Progenitor cell of endocrine pancreas (in vitro differentiated cells): ENCODE measurements at regions not wholly inside any gene's neighbourhood (a gene's known extent, or its start where the extent isn't known, plus 50 kb on each side); places are given as distances from the start of the nearest gene placed in this dataset.

ENCODE experiments used
- DNase-seq: peaks from one replicate; pipeline ENCODE4 v3.0.0; 2021; ENCODE audit warnings: low spot score; ENCODE audit not compliant: unreplicated experiment
- H3K27ac Mint-ChIP-seq: 2 replicates; pipeline ENCODE4 v1.8.0; 2021; ENCODE audit warnings: mild to moderate bottlenecking, moderate library complexity, mixed read lengths
- H3K27me3 Mint-ChIP-seq: 2 replicates; pipeline ENCODE4 v1.8.0; 2021; ENCODE audit warnings: mixed read lengths
- H3K36me3 Mint-ChIP-seq: 2 replicates; pipeline ENCODE4 v1.8.0; 2022; ENCODE audit warnings: mixed read lengths; ENCODE audit not compliant: insufficient read depth
- H3K4me1 Mint-ChIP-seq: 2 replicates; pipeline ENCODE4 v1.8.0; 2021; ENCODE audit warnings: low read depth, mixed read lengths
- H3K4me3 Mint-ChIP-seq: 2 replicates; pipeline ENCODE4 v1.8.0; 2021; ENCODE audit warnings: low read depth, mild to moderate bottlenecking, moderate library complexity, mixed read lengths
- H3K9me3 Mint-ChIP-seq: 2 replicates; pipeline ENCODE4 v1.8.0; 2021; ENCODE audit warnings: low read depth, mixed read lengths
- CTCF ChIP-seq: fragments of 200-600 bp; sonication (generic); IDR thresholded peaks from one replicate; pipeline ENCODE4 v1.5.0; 2021; ENCODE audit warnings: antibody characterized with exemption, mild to moderate bottlenecking; ENCODE audit not compliant: unreplicated experiment

GRCh38 chr22:49638788-49639187 is 188.9 kb downstream of the BRD1 start:
- H3K4me3 Mint-ChIP-seq = no peak overlapping the region
- H3K9me3 Mint-ChIP-seq = no peaks in the 10 kb centered on the region
- peaks cover 9% of the 10 kb centered on the region for H3K27me3 Mint-ChIP-seq
- no peak for TF ChIP-seq CTCF
- no peak for DNase-seq
- H3K36me3 Mint-ChIP-seq = no peaks in the 10 kb centered on the region
- H3K27ac Mint-ChIP-seq = no peak overlapping the region
- H3K4me1 Mint-ChIP-seq = no peaks in the 10 kb centered on the region

- no peaks in the 10 kb centered on the region for H3K36me3 Mint-ChIP-seq
- TF ChIP-seq CTCF = no peak
- peaks cover 9% of the 10 kb centered on the region for H3K27me3 Mint-ChIP-seq
- no peak overlapping the region for H3K4me3 Mint-ChIP-seq
- H3K27ac Mint-ChIP-seq = no peak overlapping the region
- H3K4me1 Mint-ChIP-seq = no peaks in the 10 kb centered on the region
- no peak for DNase-seq
- no peaks in the 10 kb centered on the region for H3K9me3 Mint-ChIP-seq
These were observed 189.7 kb downstream of the BRD1 start for GRCh38 chr22:49638001-49638400.

GRCh38 chr22:49637255-49637760 is 190.4 kb downstream of the BRD1 start:
- no peaks in the 10 kb centered on the region for H3K4me1 Mint-ChIP-seq
- no peak for DNase-seq
- H3K9me3 Mint-ChIP-seq = no peaks in the 10 kb centered on the region
- no peak for TF ChIP-seq CTCF
- no peak overlapping the region for H3K4me3 Mint-ChIP-seq
- H3K27ac Mint-ChIP-seq = no peak overlapping the region
- peaks cover 9% of the 10 kb centered on the region for H3K27me3 Mint-ChIP-seq
- no peaks in the 10 kb centered on the region for H3K36me3 Mint-ChIP-seq

GRCh38 chr22:49636649-49637048 is 191.0 kb downstream of the BRD1 start:
- Mint-ChIP-seq H3K27ac (no peak overlapping the region), H3K36me3 (no peaks in the 10 kb centered on the region), H3K27me3 (peaks cover 9% of the 10 kb centered on the region), H3K9me3 (no peaks in the 10 kb centered on the region), H3K4me3 (no peak overlapping the region), H3K4me1 (no peaks in the 10 kb centered on the region)
- no peak for TF ChIP-seq CTCF
- no peak for DNase-seq

GRCh38 chr22:49636214-49636613 is 191.5 kb downstream of the BRD1 start:
- Mint-ChIP-seq H3K4me3 (no peak overlapping the region), H3K9me3 (no peaks in the 10 kb centered on the region), H3K27me3 (peaks cover 12% of the 10 kb centered on the region), H3K27ac (no peak overlapping the region), H3K36me3 (no peaks in the 10 kb centered on the region), H3K4me1 (no peaks in the 10 kb centered on the region)
- no peak for TF ChIP-seq CTCF
- no peak for DNase-seq
